IPS-18c (cell line): ENCODE measurements at regions not wholly inside any gene's neighbourhood (a gene's known extent, or its start where the extent isn't known, plus 50 kb on each side); places are given as distances from the start of the nearest gene placed in this dataset.

Source experiments
- H3K4me3 ChIP-seq: 2 replicates; pipeline ENCODE4 v1.7.0; 2013; ENCODE audit warnings: low read depth, mild to moderate bottlenecking, low read length, moderate library complexity; ENCODE audit not compliant: insufficient read depth
- H3K9me3 ChIP-seq: one replicate; pipeline ENCODE4 v1.6.1; 2013; ENCODE audit warnings: mild to moderate bottlenecking, low read length, moderate library complexity; ENCODE audit not compliant: control insufficient read depth, insufficient read depth

GRCh38 chr12:125218952-125219351 is 153.7 kb downstream of the AACS start:
- H3K9me3 ChIP-seq, result no peaks in the 10 kb centered on the region

GRCh38 chr12:125220404-125221273 is 155.4 kb downstream of the AACS start:
- no peaks in the 10 kb centered on the region for H3K9me3 ChIP-seq
- H3K4me3 ChIP-seq, result no peak overlapping the region

More at GRCh38 chr12:125218952-125219351, 153.7 kb downstream of the AACS start:
- H3K4me3 ChIP-seq, result no peak overlapping the region

- no peak overlapping the region for H3K4me3 ChIP-seq
- no peaks in the 10 kb centered on the region for H3K9me3 ChIP-seq
Observed at GRCh38 chr12:125221602-125222001, 156.4 kb downstream of the AACS start.

DNA sequence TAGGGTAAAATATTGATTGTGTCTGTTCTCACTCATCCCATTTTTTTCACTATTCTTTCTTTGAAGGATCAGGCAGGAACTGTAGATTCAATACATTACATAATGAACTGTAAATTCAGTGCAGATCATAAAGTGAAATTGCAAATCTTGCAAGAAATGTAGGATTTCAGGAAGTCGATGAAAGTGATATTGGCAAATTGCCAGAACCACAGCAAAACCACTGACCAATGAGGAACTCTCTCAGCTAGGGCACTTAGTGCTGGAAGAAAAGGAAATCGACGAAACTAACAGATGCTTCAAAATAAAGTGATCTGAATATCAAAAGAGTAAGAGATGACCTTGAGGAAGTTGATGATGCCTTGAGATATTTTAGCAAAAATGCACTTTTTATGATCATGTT is 157.6 kb downstream of the AACS start:
- Histone ChIP-seq H3K9me3 (no peaks in the 10 kb centered on the region), H3K4me3 (no peak overlapping the region)

DNA sequence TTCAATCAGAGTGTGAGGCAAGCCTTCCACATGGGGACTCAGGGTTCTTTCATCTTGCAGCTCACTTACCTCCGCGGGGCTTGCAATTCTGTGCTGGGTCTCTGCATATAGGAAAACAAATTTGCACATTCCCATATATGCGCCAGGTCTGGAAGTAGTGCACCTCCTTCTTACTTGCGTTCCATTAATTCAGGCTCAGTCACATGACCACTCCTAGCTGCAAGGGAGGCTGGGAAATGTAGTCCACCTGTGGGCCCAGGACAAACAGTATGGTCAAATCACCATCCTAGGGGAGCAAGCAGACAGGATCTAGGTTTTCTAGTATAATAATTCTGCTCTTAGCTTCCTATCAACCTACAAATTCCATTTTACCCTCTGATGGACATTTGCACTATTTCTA is 160.4 kb downstream of the AACS start:
- no peaks in the 10 kb centered on the region for H3K9me3 ChIP-seq
- H3K4me3 ChIP-seq, result no peak overlapping the region

DNA sequence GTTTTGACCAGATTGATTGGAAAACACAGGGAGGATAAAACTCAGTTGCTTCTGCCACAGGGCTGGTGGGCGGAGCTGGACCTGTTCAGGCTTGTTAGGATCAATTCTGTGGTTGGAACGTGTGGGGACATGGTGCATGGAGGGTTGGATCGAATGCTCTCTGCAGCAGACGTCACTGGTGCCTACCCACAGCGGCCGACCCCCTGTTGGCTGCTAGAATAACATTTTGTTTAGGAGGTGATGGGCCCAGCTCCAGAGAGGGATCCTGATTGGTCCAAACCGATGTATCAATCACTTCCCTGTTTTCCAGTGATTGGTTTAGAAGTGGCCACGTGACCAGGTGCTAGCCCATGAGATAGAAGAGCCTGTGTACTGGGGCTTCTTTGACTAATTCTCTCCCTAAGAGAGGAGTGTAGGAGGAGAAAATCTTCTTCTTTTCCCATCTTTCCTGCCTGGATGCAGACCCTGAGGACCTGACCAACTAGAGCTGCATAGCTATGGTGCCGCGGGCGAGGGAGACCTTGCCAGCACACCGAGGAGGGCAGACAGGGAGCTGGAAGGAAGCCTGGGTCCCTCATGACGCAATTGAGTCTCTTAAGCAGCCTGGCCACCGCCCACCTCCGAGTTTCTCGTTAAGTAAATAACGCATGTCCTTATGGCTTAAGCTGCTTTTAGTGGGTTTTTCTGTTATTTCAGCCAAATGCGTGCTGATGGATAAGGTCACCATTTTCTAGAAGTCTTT is 163.5 kb downstream of the AACS start:
- no peak overlapping the region for H3K4me3 ChIP-seq
- no peaks in the 10 kb centered on the region for H3K9me3 ChIP-seq

DNA sequence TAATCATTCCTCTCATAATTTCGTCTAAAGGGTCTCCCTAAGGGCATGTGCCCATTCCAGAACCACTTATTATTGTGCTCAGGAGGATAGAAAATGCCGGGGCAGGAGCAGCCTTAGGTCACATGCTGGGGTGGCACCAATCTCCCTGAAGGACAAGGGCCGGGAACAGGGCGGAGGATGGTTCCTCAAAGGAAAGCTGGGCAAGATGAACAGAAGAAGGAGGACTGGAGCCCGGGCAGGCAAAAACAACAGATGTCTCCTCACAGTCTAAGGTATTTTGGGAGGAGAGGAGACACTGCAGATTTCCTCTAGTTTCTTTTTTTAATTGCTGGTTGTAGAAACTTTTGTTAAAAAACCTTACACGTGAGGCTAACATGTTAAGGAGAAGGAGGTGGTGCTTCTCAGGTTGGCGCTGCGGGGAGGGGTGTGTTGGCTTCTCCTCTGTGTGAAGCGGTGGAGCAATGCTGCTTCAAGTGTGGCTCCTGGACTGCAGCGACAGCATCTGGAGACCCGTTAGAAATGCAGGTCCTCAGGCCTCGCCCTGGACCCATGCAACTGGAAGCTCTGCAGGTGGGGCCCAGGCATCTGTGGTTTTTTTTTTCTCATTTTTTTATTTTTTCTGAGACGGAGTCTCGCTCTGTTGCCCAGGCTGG is 164.8 kb downstream of the AACS start:
- Histone ChIP-seq H3K9me3 (no peaks in the 10 kb centered on the region), H3K4me3 (no peak overlapping the region)

DNA sequence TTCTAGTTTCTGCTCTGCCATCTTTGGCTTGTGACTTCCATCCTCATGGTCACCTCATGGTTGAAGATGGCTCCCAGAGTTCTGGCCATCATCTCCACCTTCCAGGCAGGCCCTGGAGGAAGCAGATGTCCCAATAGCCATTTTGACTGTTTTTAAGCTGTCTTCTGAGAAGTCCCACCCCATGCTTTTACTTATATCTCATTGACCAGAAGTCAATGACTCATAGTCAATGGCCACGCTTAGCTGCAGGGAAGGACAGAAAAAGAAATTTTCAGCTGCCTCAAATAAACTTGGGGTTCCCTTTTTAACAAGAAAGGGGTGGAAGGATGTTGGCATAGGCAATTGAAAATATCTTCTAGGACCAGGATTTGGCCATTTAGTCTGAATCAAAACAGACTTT is 168.1 kb downstream of the AACS start:
- no peak overlapping the region for H3K4me3 ChIP-seq
- no peaks in the 10 kb centered on the region for H3K9me3 ChIP-seq

DNA sequence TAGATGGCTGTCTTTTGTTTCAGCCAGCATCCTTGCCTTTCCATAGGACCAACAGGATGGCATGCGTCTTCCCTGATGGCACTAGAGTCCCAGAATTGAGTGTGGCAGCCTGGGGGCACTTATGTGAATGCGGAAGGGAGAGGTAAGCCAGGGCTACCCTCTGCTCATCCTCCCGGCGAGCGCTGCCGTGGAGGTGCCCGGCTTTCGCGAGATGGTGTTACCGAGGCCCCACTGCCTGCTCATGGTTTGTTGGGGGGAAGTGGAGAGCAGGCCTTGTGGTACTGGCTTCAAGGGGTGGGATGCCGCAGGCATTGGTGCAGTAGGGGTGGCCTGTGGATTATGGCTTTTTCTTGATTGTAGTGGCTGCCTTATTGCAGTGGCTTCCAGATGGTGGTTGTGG is 174.3 kb downstream of the AACS start:
- Histone ChIP-seq H3K9me3 (no peaks in the 10 kb centered on the region), H3K4me3 (no peak overlapping the region)

DNA sequence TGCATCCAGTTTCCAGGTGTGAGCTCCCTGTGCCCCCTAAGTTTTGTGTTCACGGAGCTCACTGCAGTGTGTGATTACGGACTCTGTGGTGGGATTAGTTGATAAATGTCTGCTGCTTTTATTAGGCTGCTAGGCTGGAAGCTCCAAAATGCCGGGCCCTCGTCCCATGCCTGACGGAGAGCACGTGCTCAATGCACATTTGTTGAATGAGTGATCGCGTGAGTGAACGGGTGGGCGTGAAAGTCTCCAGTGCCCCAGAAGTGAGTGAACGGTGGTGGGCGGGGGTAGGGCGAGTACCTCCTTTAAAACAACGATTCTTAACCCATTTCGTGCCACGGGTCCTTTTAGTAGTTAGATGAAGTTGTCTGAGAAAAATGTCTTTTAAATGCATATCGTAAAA is 175.5 kb downstream of the AACS start:
- Histone ChIP-seq H3K9me3 (no peaks in the 10 kb centered on the region), H3K4me3 (no peak overlapping the region; the same call in 1 of the 2 replicates)

DNA sequence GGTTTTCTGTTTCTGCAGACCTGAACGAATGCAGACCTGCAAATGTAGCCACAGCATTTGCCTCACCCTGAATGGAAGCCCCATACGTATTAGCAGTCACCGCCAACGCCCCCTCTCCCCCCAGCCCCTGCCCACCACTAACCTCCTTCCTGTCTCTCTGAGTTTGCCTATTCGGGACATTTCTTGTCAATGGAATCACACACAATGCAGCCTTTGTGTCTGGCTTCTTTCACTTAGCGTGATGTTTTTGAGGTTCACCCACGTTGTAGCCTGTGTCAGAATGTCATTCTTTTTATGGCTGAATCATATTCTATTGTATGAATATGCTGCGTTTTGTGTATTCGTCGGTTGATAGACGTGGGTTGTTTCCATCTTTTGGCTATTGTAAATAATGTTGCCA is 178.6 kb downstream of the AACS start:
- no peak overlapping the region for H3K4me3 ChIP-seq
- H3K9me3 ChIP-seq, result no peaks in the 10 kb centered on the region

DNA sequence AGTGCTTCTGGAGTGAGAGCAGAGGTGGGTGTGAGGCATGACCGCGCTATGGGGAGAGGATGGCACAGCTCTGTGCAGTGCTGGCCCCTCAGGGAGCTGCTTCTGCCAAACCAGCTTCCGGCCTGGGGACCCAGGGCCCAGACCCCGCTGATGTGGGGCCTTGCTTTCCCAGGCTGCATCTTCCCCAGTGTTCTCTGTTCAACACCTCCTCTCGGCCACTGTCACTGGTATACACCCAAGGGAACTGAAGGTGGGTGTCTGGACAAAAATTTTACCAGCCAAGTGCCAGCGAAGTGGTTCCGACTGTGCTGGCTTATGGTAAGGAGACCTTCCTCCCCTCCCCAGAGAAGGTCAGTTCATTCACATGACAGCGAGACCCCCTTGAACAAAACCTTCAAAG is 179.1 kb downstream of the AACS start:
- Histone ChIP-seq H3K4me3 (no peak overlapping the region), H3K9me3 (no peaks in the 10 kb centered on the region)

DNA sequence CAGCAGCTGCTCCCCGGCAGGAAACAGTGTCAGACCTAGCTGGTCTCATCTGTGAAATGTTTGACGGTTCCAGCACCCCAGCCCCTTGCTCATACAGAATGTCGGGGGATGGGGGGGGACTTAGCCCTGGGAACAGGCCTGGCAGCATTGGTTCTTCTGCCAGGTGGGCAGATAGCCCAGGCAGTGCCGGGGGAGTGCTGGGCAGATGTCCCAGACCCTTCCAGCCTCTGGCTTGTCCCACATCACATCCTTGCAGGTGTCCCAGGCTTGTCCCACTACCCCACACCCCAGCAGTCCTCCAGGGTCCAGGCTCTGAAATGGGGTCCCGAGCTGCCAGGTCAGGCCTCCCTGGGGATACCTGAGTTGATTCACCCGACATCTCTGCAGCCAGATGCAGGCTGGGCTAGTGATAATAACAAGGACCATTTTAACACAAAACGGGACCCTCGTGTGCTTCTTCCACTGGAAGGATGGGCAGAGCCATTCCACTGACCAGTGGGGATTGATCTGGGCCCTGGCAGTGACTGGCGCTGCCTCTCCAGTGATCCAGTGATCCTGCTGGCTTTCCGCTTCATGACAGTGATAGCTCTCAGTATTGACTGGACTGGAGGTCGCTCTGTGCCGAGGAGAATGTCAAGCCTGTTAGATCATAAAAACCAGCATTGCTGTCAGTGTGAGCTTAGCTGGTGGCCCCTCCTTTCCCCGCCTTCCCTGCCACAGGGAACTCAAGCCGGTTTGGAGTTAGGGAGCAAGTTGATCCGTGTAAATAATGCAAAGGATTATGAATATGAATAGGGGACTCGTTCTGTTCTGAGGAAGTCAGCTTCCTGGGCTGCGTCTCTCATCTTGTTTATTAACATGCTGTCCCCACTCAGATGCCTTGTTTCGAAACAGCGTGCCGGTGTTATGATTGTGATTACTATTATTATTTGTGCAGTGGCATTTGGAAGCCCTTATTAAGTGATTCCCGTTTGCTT is 180.6 kb downstream of the AACS start:
- no peaks in the 10 kb centered on the region for H3K9me3 ChIP-seq

DNA sequence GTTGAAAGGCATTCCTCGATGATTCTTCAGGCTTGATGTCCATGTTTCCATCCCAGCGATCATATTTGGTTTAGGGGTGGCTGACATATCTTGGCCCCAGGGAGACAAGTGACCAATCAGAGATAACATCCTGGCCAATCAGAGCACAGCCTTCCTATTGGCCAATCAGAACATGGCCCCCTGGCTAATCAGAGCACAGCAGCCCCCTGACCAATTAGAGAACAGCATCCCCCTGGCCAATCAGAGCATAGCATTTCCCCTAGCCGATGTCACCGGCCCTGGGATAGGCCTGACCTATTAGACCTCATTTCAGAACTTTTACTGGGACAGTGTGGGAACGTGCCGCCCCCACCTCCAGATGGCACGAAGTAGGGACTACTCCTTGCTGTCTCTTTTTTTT is 182.2 kb downstream of the AACS start:
- H3K9me3 ChIP-seq, result no peaks in the 10 kb centered on the region

More for the DNA sequence above, 180.6 kb downstream of the AACS start:
- no peak overlapping the region for H3K4me3 ChIP-seq

DNA sequence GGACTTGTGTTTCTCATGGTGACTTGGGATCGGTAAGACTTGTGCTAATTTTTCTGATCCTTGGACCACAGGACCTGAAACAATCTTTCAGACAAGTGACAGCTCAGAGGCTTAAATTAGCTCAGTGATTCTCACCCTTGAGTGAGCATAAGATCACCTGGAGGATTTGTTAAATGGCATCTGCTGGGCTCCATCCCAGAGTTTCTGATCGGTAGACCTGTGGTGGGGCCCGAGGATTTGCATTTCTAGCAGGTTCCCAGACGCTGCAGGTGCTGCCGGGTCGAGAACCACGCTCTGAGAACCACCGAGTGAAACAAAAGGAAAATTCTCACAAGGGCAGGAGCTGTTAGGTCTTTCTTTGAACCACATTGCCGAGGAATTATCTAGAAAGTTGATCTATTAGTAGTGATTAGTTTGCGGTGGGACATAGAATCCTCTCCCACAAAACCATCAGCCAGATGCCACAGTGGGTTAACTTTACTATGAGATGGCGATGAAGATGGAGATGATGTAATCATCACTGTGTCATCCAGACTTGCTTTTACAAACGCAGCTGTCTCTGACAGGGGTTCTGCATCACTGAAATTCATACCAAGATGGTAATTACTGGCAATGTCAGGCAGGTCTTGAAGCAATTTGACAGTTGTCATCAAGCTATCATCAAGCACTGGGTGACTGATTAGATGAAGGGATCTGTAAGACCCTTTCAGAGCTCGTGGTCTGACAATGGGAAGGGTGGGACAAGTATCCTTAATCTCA is 184.0 kb downstream of the AACS start:
- H3K9me3 ChIP-seq, result peaks cover 2% of the 10 kb centered on the region
- H3K4me3 ChIP-seq, result no peak overlapping the region

More for the DNA sequence above, 182.2 kb downstream of the AACS start:
- no peak overlapping the region for H3K4me3 ChIP-seq

DNA sequence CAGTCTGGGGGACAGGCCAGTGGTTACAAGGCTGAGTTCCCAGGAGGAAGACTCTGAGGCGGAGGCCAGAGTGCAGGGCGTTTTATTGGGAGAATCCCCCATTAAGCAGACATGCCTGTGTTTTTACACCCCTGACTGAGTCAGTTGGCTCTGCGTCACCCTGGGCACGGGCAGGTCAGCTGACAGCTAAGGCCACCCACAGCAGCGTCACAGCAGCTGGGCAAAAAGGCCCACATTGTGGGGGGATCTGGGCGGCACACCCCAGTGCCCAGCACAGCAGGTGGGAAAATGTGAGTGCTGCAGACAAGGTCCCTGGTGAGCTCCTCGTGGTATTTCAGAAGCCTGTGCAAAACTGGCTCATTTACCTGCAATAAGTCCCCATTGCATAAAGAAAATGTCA is 184.7 kb downstream of the AACS start:
- H3K4me3 ChIP-seq, result no peak overlapping the region
- H3K9me3 ChIP-seq, result peaks cover 3% of the 10 kb centered on the region
